ENCODE measurements at regions not wholly inside any gene's neighbourhood (a gene's known extent, or its start where the extent isn't known, plus 50 kb on each side); places are given as distances from the start of the nearest gene placed in this dataset.

DNA sequence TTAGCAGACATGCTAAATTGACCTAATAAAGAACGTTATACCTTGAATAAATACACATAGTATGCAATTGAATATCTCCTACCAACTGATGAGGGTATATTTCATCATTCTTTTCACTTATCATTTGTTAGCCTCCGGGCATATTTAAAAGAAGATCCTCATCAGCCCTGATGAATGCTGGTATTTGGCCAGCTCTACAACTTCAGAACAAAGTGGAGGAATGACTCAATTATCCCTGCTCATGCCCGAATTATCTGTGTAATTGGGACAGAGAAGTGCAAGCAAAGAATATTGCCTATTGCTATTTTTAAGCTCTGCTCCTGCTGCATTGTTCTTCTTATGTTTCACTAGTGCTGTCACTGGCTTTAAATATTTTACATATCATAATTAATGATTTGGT is 622.1 kb downstream of the METTL15 start:
- peaks cover 0 to 2% (median 0%) of the 10 kb centered on the region in 3 donors for H3K27me3 ChIP-seq (ENCODE audit: control insufficient read depth in 3 of 3, insufficient read depth in 3 of 3, low read length in 2 of 3)
- H3K27ac ChIP-seq (ENCODE audit: low read depth in 1 of 2, low read length in 1 of 2): no peak overlapping the region
- 70 to 72% methylated on average over 3 of the region's 3 CpGs for WGBS, 2 donors
- peaks cover 0 to 2% (median 0%) of the 10 kb centered on the region in 4 donors for H3K9me3 ChIP-seq (ENCODE audit: control insufficient read depth in 4 of 4, insufficient read depth in 3 of 4, low read length in 3 of 4)
- DNase-seq: no peak
- ATAC-seq (ENCODE audit: insufficient read depth, low FRiP score): no peak
- TF ChIP-seq, protein P1, sequence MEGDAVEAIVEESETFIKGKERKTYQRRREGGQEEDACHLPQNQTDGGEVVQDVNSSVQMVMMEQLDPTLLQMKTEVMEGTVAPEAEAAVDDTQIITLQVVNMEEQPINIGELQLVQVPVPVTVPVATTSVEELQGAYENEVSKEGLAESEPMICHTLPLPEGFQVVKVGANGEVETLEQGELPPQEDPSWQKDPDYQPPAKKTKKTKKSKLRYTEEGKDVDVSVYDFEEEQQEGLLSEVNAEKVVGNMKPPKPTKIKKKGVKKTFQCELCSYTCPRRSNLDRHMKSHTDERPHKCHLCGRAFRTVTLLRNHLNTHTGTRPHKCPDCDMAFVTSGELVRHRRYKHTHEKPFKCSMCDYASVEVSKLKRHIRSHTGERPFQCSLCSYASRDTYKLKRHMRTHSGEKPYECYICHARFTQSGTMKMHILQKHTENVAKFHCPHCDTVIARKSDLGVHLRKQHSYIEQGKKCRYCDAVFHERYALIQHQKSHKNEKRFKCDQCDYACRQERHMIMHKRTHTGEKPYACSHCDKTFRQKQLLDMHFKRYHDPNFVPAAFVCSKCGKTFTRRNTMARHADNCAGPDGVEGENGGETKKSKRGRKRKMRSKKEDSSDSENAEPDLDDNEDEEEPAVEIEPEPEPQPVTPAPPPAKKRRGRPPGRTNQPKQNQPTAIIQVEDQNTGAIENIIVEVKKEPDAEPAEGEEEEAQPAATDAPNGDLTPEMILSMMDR (IDR thresholded peaks at IDR 0.05; ENCODE audit: control extremely low read depth, extremely low read depth): no peak
- H3K36me3 ChIP-seq (ENCODE audit: control insufficient read depth in 4 of 4, insufficient read depth in 4 of 4, low read length in 4 of 4): no peaks in the 10 kb centered on the region
- no peak overlapping the region for H3K4me3 ChIP-seq
- peaks cover 0 to 3% (median 0%) of the 10 kb centered on the region in 5 donors for H3K4me1 ChIP-seq (ENCODE audit: control insufficient read depth in 5 of 5, insufficient read depth in 5 of 5, low read length in 5 of 5)
- no peak overlapping the region for H3K9ac ChIP-seq (ENCODE audit: insufficient read depth in 1 of 2, low read length in 2 of 2)

DNA sequence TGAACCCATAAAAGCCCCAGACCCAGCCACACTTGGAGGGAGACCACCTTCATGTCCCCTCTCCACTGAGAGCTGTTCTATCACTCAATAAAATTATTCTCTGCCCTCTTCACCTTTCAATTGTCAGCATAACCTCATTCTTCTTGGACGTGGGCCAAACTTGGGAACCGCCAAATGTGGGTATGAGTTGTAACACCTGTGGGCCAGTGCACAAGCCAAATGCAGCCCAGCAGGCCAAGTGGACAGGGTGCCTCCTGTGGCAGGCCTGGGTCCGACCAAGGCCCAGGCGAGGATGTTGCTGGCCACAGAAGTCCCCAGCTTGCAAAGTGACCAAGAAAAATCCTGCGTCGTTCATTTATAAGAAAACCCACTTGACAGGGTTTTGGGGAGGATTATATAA is 621.2 kb downstream of the METTL15 start:
- Histone ChIP-seq H3K36me3 (ENCODE audit: control insufficient read depth in 4 of 4, insufficient read depth in 4 of 4, low read length in 4 of 4) (no peaks in the 10 kb centered on the region), H3K4me1 (ENCODE audit: control insufficient read depth in 5 of 5, insufficient read depth in 5 of 5, low read length in 5 of 5) (no peaks in the 10 kb centered on the region), H3K9me3 (ENCODE audit: control insufficient read depth in 4 of 4, insufficient read depth in 3 of 4, low read length in 3 of 4) (peaks cover 0 to 2% (median 0%) of the 10 kb centered on the region in 4 donors), H3K27ac (ENCODE audit: low read depth in 1 of 2, low read length in 1 of 2) (no peak overlapping the region), H3K4me3 (no peak overlapping the region), H3K9ac (ENCODE audit: insufficient read depth in 1 of 2, low read length in 2 of 2) (no peak overlapping the region), H3K27me3 (ENCODE audit: control insufficient read depth in 3 of 3, insufficient read depth in 3 of 3, low read length in 2 of 3) (peaks cover 0 to 2% (median 0%) of the 10 kb centered on the region in 3 donors)
- DNase-seq (no peak), ATAC-seq (ENCODE audit: insufficient read depth, low FRiP score) (no peak)
- TF ChIP-seq, protein P1 (IDR thresholded peaks at IDR 0.05; ENCODE audit: control extremely low read depth, extremely low read depth): no peak
- WGBS, 2 donors: 92% methylated on average over 6 of the region's 6 CpGs

DNA sequence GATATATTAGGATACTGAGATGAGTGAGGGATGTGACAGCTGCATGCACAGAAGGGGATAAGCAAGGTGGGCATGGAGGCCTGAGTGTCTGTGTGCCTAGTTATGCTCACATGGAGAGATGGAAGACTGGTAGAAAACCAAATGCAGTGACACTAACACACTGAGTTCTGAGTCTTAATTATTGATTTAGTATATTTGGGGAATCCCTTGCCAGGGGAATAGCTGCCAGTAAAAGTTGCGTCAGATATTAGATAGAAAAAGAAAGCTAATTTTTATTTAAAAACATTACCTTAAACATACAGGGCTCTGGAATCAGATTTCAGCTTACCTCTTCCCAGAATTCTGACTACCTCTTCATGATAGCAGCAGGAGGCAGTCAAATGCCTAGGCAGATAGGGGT is 620.5 kb downstream of the METTL15 start:
- H3K27me3 ChIP-seq (ENCODE audit: control insufficient read depth in 3 of 3, insufficient read depth in 3 of 3, low read length in 2 of 3): peaks cover 0 to 2% (median 0%) of the 10 kb centered on the region in 3 donors
- no peak overlapping the region for H3K4me3 ChIP-seq
- TF ChIP-seq, protein P1 (IDR thresholded peaks at IDR 0.05; ENCODE audit: control extremely low read depth, extremely low read depth): no peak
- no peak overlapping the region for H3K27ac ChIP-seq (ENCODE audit: low read depth in 1 of 2, low read length in 1 of 2)
- WGBS, 2 donors: 86 to 88% methylated on average over 1 of the region's 1 CpG
- no peaks in the 10 kb centered on the region for H3K4me1 ChIP-seq (ENCODE audit: control insufficient read depth in 5 of 5, insufficient read depth in 5 of 5, low read length in 5 of 5)
- H3K9me3 ChIP-seq (ENCODE audit: control insufficient read depth in 4 of 4, insufficient read depth in 3 of 4, low read length in 3 of 4): peaks cover 0 to 2% (median 0%) of the 10 kb centered on the region in 4 donors
- ATAC-seq (ENCODE audit: insufficient read depth, low FRiP score) (no peak), DNase-seq (no peak)
- no peak overlapping the region for H3K9ac ChIP-seq (ENCODE audit: insufficient read depth in 1 of 2, low read length in 2 of 2)
- H3K36me3 ChIP-seq (ENCODE audit: control insufficient read depth in 4 of 4, insufficient read depth in 4 of 4, low read length in 4 of 4): no peaks in the 10 kb centered on the region

DNA sequence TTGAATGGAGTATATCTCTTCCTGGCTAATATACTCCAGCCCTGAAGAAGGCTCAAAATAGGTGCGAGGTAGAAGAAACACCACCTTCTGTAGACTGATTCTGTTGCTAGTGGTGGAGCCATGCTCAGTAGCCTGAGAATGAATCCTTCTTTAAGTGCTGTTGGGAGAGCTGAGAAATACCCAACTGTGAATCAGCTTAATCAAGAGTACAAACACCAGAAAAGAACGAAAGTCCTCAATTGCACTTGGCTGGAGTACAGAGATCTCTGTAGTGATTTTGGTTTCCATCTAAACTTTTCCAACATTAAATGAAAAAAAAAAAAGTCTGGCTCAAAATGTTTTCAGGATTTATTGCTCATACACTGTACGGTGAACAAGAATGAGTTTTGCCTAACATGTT is 619.1 kb downstream of the METTL15 start:
- peaks cover 0 to 2% (median 0%) of the 10 kb centered on the region in 3 donors for H3K27me3 ChIP-seq (ENCODE audit: control insufficient read depth in 3 of 3, insufficient read depth in 3 of 3, low read length in 2 of 3)
- TF ChIP-seq, protein P1 (IDR thresholded peaks at IDR 0.05; ENCODE audit: control extremely low read depth, extremely low read depth): no peak
- no peak overlapping the region for H3K27ac ChIP-seq (ENCODE audit: low read depth in 1 of 2, low read length in 1 of 2)
- ATAC-seq (ENCODE audit: insufficient read depth, low FRiP score) (no peak), DNase-seq (no peak)
- H3K9me3 ChIP-seq (ENCODE audit: control insufficient read depth in 4 of 4, insufficient read depth in 3 of 4, low read length in 3 of 4): peaks cover 0 to 2% (median 0%) of the 10 kb centered on the region in 4 donors
- no peaks in the 10 kb centered on the region for H3K4me1 ChIP-seq (ENCODE audit: control insufficient read depth in 5 of 5, insufficient read depth in 5 of 5, low read length in 5 of 5)
- H3K36me3 ChIP-seq (ENCODE audit: control insufficient read depth in 4 of 4, insufficient read depth in 4 of 4, low read length in 4 of 4): no peaks in the 10 kb centered on the region
- H3K9ac ChIP-seq (ENCODE audit: insufficient read depth in 1 of 2, low read length in 2 of 2): no peak overlapping the region
- no peak overlapping the region for H3K4me3 ChIP-seq
- 76 to 86% methylated on average over 3 of the region's 3 CpGs for WGBS, 2 donors

Measured in lung (tissue), 11 donors.